ENCODE measurements at regions not wholly inside any gene's neighbourhood (a gene's known extent, or its start where the extent isn't known, plus 50 kb on each side); places are given as distances from the start of the nearest gene placed in this dataset.

DNA sequence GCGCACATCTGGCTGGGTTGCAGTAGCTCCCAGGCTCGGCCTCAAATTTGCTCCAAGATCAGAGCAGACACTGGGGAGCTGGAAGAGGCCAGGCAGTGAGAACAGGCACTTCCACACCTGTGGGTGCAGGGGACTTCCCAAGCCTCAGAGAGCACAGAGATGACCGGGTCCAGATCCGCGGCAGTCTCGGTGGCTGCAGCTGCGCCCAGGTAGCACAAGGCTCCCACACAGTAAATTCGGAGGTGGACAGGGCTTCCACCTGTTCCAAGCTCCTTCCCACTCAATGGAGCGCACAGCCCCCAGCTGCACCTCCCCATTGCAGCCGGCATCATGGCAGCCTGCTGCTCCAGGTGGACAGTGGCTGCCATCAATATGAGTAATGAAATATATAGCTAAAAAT, 1417.4 kb upstream of the SLC10A2 start:
- TF ChIP-seq, protein P1, sequence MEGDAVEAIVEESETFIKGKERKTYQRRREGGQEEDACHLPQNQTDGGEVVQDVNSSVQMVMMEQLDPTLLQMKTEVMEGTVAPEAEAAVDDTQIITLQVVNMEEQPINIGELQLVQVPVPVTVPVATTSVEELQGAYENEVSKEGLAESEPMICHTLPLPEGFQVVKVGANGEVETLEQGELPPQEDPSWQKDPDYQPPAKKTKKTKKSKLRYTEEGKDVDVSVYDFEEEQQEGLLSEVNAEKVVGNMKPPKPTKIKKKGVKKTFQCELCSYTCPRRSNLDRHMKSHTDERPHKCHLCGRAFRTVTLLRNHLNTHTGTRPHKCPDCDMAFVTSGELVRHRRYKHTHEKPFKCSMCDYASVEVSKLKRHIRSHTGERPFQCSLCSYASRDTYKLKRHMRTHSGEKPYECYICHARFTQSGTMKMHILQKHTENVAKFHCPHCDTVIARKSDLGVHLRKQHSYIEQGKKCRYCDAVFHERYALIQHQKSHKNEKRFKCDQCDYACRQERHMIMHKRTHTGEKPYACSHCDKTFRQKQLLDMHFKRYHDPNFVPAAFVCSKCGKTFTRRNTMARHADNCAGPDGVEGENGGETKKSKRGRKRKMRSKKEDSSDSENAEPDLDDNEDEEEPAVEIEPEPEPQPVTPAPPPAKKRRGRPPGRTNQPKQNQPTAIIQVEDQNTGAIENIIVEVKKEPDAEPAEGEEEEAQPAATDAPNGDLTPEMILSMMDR (IDR thresholded peaks at IDR 0.05) = no peak
- no peak for TF ChIP-seq POLR2A (IDR thresholded peaks at IDR 0.05)

Measured in lower leg skin (tissue), 3 donors.